ENCODE measurements at regions not wholly inside any gene's neighbourhood (a gene's known extent, or its start where the extent isn't known, plus 50 kb on each side); places are given as distances from the start of the nearest gene placed in this dataset.

GRCh38 chr13:70798385-70798784 is 690.1 kb upstream of the KLHL1 start:
- no peak for TF ChIP-seq POLR2A (IDR thresholded peaks at IDR 0.05)
- no peak for TF ChIP-seq POLR2AphosphoS5 (IDR thresholded peaks at IDR 0.05)
- TF ChIP-seq CTCF (IDR thresholded peaks at IDR 0.05): no peak
- TF ChIP-seq EP300 (IDR thresholded peaks at IDR 0.05; ENCODE audit: low read depth): no peak
